Activated T-cell treated with anti-CD3 and anti-CD28 coated beads, Interleukin-2, amount 50 U/mL, for 72 hours (primary cell): ENCODE measurements at regions not wholly inside any gene's neighbourhood (a gene's known extent, or its start where the extent isn't known, plus 50 kb on each side); places are given as distances from the start of the nearest gene placed in this dataset.
A peak's percentile ranks its signal among the peaks of the same experiment; 100 is the strongest.

Source experiments
- ATAC-seq, 2 donors: fragments of 150-1000 bp; cut with Tn5 transposase; replicated peaks in 1 of 2; 2 replicates each; pipeline ENCODE4 v1.10.0; 2021; ENCODE audit warnings: moderate library complexity in 2 of 2, mild to moderate bottlenecking in 1 of 2
- DNase-seq, 2 donors: peaks; one replicate each; pipeline ENCODE4 v3.0.0; 2021 to 2022; ENCODE audit warnings: mixed read lengths in 1 of 2
- H3K27ac Mint-ChIP-seq: one replicate; pipeline ENCODE4 v1.8.0; 2022; ENCODE audit warnings: mild to moderate bottlenecking, moderate library complexity, mixed read lengths
- H3K27me3 Mint-ChIP-seq: one replicate; pipeline ENCODE4 v1.8.0; 2022; ENCODE audit warnings: low read depth, mixed read lengths
- H3K36me3 Mint-ChIP-seq, 2 donors: one replicate each; pipeline ENCODE4 v1.8.0; 2022; ENCODE audit warnings: mixed read lengths in 2 of 2, mild to moderate bottlenecking in 1 of 2; ENCODE audit not compliant: insufficient read depth in 2 of 2
- H3K4me1 Mint-ChIP-seq: one replicate; pipeline ENCODE4 v1.8.0; 2022; ENCODE audit warnings: low read depth, mixed read lengths
- H3K4me3 Mint-ChIP-seq, 2 donors: one replicate each; pipeline ENCODE4 v1.8.0; 2022; ENCODE audit warnings: mild to moderate bottlenecking in 2 of 2, mixed read lengths in 2 of 2, moderate library complexity in 2 of 2
- H3K9me3 Mint-ChIP-seq, 2 donors: one replicate each; pipeline ENCODE4 v1.8.0; 2022; ENCODE audit warnings: mixed read lengths in 2 of 2

DNA sequence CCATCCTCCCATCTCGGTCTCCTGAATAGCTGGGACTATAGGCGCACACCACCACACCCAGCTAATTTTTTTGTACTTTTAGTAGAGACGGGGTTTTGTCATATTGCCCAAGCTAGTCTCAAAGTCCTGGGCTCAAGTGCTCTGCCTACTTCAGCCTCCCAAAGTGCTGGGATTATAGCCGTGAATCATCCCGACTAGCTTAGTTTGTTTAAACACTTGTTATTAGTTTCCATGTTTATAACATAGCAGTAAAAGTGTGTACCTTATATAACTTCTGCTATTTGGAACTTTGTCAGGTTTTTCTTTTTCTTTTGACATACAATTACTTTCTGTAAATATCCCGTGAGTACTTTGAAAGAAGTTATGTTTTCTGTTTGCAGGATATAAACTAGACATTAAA is 60.6 kb upstream of the C1orf21 start:
- H3K27ac Mint-ChIP-seq: no peak overlapping the region
- no peaks in the 10 kb centered on the region for H3K36me3 Mint-ChIP-seq
- H3K4me3 Mint-ChIP-seq: no peak overlapping the region
- no peak for DNase-seq
- ATAC-seq: no peak
- no peaks in the 10 kb centered on the region for H3K9me3 Mint-ChIP-seq
- peaks cover 4% of the 10 kb centered on the region for H3K4me1 Mint-ChIP-seq
- H3K27me3 Mint-ChIP-seq: peaks cover 14% of the 10 kb centered on the region

- DNase-seq: no peak
- Mint-ChIP-seq H3K9me3 (peaks cover 0 to 1% of the 10 kb centered on the region in 2 donors), H3K27ac (no peak overlapping the region), H3K27me3 (peaks cover 20% of the 10 kb centered on the region), H3K4me1 (peaks cover 4% of the 10 kb centered on the region), H3K4me3 (no peak overlapping the region), H3K36me3 (no peaks in the 10 kb centered on the region)
- peak; percentile 17 to 40 for ATAC-seq
Measured at GRCh38 chr1:184329245-184329953, 57.4 kb upstream of the C1orf21 start.

GRCh38 chr1:184329962-184330868 is 56.6 kb upstream of the C1orf21 start:
- peaks cover 4% of the 10 kb centered on the region for H3K4me1 Mint-ChIP-seq
- DNase-seq: no peak
- no peak for ATAC-seq
- H3K27ac Mint-ChIP-seq: no peak overlapping the region
- H3K4me3 Mint-ChIP-seq: no peak overlapping the region
- no peaks in the 10 kb centered on the region for H3K36me3 Mint-ChIP-seq
- peaks cover 0 to 1% of the 10 kb centered on the region in 2 donors for H3K9me3 Mint-ChIP-seq
- H3K27me3 Mint-ChIP-seq: peaks cover 20% of the 10 kb centered on the region

DNA sequence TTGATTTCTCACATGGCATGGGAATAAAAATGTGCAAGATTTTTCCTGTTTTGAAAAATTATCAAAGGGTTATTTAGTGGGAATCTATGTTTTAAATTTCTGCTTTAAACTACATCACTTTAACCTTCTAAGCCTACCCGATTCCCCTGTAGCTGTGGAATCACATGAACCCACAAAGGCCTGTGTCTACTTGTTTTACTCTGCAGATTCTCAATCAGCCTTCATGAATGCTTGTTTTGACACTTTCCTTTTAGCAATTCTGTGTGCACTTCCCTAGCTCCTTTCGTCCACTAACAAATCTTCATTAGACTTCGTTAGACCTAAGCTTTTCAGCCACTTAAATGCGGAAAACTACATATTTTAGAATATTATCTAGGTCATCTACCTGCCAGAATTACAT is 56.0 kb upstream of the C1orf21 start:
- Mint-ChIP-seq H3K36me3 (no peaks in the 10 kb centered on the region), H3K4me1 (peaks cover 4% of the 10 kb centered on the region), H3K27me3 (peaks cover 20% of the 10 kb centered on the region), H3K9me3 (peaks cover 0 to 1% of the 10 kb centered on the region in 2 donors), H3K27ac (no peak overlapping the region), H3K4me3 (no peak overlapping the region)
- ATAC-seq (no peak), DNase-seq (no peak)
